ENCODE measurements at regions not wholly inside any gene's neighbourhood (a gene's known extent, or its start where the extent isn't known, plus 50 kb on each side); places are given as distances from the start of the nearest gene placed in this dataset.

GRCh38 chr18:46398625-46399024 is 258.4 kb downstream of the LOXHD1 start:
- TF ChIP-seq, protein P1, sequence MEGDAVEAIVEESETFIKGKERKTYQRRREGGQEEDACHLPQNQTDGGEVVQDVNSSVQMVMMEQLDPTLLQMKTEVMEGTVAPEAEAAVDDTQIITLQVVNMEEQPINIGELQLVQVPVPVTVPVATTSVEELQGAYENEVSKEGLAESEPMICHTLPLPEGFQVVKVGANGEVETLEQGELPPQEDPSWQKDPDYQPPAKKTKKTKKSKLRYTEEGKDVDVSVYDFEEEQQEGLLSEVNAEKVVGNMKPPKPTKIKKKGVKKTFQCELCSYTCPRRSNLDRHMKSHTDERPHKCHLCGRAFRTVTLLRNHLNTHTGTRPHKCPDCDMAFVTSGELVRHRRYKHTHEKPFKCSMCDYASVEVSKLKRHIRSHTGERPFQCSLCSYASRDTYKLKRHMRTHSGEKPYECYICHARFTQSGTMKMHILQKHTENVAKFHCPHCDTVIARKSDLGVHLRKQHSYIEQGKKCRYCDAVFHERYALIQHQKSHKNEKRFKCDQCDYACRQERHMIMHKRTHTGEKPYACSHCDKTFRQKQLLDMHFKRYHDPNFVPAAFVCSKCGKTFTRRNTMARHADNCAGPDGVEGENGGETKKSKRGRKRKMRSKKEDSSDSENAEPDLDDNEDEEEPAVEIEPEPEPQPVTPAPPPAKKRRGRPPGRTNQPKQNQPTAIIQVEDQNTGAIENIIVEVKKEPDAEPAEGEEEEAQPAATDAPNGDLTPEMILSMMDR (conservative IDR thresholded peaks at IDR 0.05) = no peak
- TF ChIP-seq ZFX (IDR thresholded peaks at IDR 0.05) = no peak

Measured in C4-2B (cell line).